ENCODE measurements at regions not wholly inside any gene's neighbourhood (a gene's known extent, or its start where the extent isn't known, plus 50 kb on each side); places are given as distances from the start of the nearest gene placed in this dataset.

DNA sequence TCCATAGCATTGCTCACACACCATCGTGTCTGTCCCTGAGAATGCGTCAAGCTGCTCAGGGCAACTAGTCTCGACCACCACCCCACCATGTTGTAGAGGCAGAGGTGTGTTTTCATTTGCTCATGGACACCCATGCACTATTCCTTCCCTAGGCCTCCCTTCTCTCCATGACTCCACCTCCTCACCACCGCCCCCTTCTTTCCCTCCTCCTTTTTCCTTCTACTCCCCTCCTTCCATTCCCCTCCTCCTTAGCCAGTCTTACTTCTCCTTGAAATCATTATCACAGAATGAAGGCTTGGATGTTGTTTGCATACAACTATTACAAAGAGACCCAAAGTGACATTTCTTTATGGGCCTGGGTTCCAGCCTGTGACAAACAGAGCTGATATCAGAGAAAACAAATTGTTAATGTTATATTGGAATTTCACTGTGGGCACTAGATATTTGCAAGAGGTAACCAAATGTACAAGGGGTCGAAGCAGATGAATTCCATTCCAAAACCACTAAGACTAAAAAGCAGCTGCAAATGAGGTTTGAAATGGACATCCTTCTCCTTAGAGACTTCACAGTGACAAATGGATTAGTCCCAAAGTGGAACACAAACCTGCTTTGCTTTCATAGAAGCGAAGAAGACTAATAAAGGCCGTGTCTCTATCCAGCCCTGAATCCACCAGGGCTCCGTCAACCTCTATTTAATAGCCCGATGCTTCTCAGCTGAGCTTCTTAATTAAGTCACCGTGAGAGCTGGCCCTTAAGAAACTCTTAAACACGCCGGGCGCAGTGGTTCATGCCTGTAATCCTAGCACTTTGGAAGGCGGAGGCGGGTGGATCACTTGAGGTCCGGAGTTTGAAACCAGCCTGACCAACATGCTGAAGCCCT is 275.8 kb upstream of the SULF2 start:
- Histone ChIP-seq H3K4me3 (ENCODE audit: low read length) (no peak overlapping the region), H3K36me3 (ENCODE audit: control insufficient read depth, low read length) (no peaks in the 10 kb centered on the region), H3K4me1 (ENCODE audit: control insufficient read depth, low read length) (no peaks in the 10 kb centered on the region), H3K9me2 (replicated peaks; ENCODE audit: control insufficient read depth, low read length) (no peaks in the 10 kb centered on the region), H3K9me3 (ENCODE audit: control insufficient read depth, insufficient read depth, low read length) (peaks cover 3% of the 10 kb centered on the region; the same call in 1 of the 2 replicates), H3K79me2 (ENCODE audit: control insufficient read depth, low read length) (no peaks in the 10 kb centered on the region), H3F3A (ENCODE audit: control insufficient read depth, insufficient read depth) (no peaks in the 10 kb centered on the region), H3K4me2 (ENCODE audit: low read length) (no peak overlapping the region), H3K27ac (ENCODE audit: low read depth, low read length) (no peak overlapping the region), H3K27me3 (ENCODE audit: control insufficient read depth, low read length) (no peaks in the 10 kb centered on the region), H4K20me1 (ENCODE audit: control insufficient read depth, insufficient read depth, low read depth, low read length) (no peaks in the 10 kb centered on the region)
- TF ChIP-seq EZH2phosphoT487 (IDR thresholded peaks at IDR 0.05; ENCODE audit: borderline replicate concordance, low read length) = no peak
- TF ChIP-seq, protein P1, sequence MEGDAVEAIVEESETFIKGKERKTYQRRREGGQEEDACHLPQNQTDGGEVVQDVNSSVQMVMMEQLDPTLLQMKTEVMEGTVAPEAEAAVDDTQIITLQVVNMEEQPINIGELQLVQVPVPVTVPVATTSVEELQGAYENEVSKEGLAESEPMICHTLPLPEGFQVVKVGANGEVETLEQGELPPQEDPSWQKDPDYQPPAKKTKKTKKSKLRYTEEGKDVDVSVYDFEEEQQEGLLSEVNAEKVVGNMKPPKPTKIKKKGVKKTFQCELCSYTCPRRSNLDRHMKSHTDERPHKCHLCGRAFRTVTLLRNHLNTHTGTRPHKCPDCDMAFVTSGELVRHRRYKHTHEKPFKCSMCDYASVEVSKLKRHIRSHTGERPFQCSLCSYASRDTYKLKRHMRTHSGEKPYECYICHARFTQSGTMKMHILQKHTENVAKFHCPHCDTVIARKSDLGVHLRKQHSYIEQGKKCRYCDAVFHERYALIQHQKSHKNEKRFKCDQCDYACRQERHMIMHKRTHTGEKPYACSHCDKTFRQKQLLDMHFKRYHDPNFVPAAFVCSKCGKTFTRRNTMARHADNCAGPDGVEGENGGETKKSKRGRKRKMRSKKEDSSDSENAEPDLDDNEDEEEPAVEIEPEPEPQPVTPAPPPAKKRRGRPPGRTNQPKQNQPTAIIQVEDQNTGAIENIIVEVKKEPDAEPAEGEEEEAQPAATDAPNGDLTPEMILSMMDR (IDR thresholded peaks at IDR 0.05; ENCODE audit: low read depth, low read length, poor library complexity, severe bottlenecking) = no peak

DNA sequence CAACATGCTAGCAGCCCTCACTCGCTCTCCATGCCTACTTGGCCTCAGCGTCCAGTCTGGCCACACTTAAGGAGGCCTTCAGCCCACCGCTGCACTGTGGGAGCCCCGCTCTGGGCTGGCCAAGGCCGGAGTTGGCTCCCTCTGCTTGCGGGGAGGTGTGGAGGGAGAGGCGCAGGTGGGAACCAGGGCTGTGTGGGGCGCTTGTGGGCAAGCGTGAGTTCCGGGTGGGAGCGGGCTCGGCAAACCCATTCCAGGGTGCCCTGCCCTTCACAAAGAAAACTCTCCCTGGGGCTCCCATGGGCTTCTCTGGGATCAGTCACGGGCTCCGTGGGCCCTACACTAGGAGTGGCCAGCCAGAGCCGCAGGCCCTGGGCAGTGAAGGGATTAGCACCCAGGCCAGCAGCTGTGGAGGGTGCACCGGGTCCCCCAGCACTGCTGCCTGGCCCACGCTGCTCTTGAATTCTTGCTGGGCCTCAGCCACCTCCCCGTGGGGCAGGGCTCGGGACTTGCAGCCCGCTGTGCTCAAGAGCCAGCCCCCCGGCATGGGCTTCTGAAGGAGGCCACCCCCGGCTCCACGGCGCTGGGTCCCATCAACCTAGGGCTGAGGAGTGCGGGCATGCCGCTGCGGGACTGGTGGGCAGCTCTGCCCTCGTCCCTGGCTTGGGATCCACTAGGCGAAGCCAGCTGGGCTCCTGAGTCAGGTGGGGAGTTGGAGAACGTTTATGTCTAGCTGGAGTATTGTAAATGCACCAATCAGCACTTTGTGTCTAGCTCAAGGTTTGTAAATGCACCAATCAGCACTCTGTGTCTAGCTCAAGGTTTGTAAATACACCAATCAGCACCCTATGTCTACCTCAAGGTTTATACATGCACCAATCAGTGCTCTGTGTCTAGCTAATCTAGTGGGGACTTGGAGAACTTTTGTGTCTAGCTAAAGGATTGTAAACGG is 273.6 kb upstream of the SULF2 start:
- H3K36me3 ChIP-seq (ENCODE audit: control insufficient read depth, low read length) = no peaks in the 10 kb centered on the region
- TF ChIP-seq, protein P1 (IDR thresholded peaks at IDR 0.05; ENCODE audit: low read depth, low read length, poor library complexity, severe bottlenecking) = no peak
- TF ChIP-seq EZH2phosphoT487 (IDR thresholded peaks at IDR 0.05; ENCODE audit: borderline replicate concordance, low read length) = no peak
- H3F3A ChIP-seq (ENCODE audit: control insufficient read depth, insufficient read depth) = no peaks in the 10 kb centered on the region

DNA sequence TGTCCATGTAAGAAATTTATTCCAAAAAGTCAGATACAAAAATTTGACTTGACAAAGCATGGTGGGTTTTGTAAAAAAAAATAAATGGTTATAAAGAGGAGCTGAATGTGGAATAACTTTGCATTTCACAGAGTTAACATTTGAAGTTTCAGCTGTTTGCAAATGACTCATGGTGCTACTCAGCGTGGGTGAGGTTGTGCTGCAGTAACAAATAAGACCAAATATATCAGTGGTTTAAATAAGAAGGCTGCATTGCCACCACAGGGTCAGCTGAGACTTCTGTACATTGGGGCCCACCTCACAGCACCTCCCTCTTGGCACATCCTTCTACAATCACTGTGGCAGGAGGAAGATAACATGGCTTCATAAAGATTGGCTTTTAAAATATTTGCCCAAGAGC is 272.5 kb upstream of the SULF2 start:
- Histone ChIP-seq H3K79me2 (ENCODE audit: control insufficient read depth, low read length) (no peaks in the 10 kb centered on the region), H3K9me3 (ENCODE audit: control insufficient read depth, insufficient read depth, low read length) (peaks cover 3% of the 10 kb centered on the region; the same call in 1 of the 2 replicates), H3K9me2 (replicated peaks; ENCODE audit: control insufficient read depth, low read length) (no peaks in the 10 kb centered on the region), H3K4me3 (ENCODE audit: low read length) (no peak overlapping the region), H4K20me1 (ENCODE audit: control insufficient read depth, insufficient read depth, low read depth, low read length) (no peaks in the 10 kb centered on the region), H3F3A (ENCODE audit: control insufficient read depth, insufficient read depth) (no peaks in the 10 kb centered on the region), H3K4me1 (ENCODE audit: control insufficient read depth, low read length) (no peaks in the 10 kb centered on the region), H3K27ac (ENCODE audit: low read depth, low read length) (no peak overlapping the region), H3K36me3 (ENCODE audit: control insufficient read depth, low read length) (no peaks in the 10 kb centered on the region), H3K27me3 (ENCODE audit: control insufficient read depth, low read length) (no peaks in the 10 kb centered on the region), H3K4me2 (ENCODE audit: low read length) (no peak overlapping the region)
- no peak for TF ChIP-seq EZH2phosphoT487 (IDR thresholded peaks at IDR 0.05; ENCODE audit: borderline replicate concordance, low read length)
- TF ChIP-seq, protein P1 (IDR thresholded peaks at IDR 0.05; ENCODE audit: low read depth, low read length, poor library complexity, severe bottlenecking) = no peak

More for the DNA sequence above, 273.6 kb upstream of the SULF2 start:
- Histone ChIP-seq H4K20me1 (ENCODE audit: control insufficient read depth, insufficient read depth, low read depth, low read length) (no peaks in the 10 kb centered on the region), H3K9me3 (ENCODE audit: control insufficient read depth, insufficient read depth, low read length) (peaks cover 3% of the 10 kb centered on the region; the same call in 1 of the 2 replicates), H3K4me2 (ENCODE audit: low read length) (no peak overlapping the region), H3K79me2 (ENCODE audit: control insufficient read depth, low read length) (no peaks in the 10 kb centered on the region), H3K4me3 (ENCODE audit: low read length) (no peak overlapping the region), H3K4me1 (ENCODE audit: control insufficient read depth, low read length) (no peaks in the 10 kb centered on the region), H3K27me3 (ENCODE audit: control insufficient read depth, low read length) (no peaks in the 10 kb centered on the region), H3K9me2 (replicated peaks; ENCODE audit: control insufficient read depth, low read length) (no peaks in the 10 kb centered on the region), H3K27ac (ENCODE audit: low read depth, low read length) (no peak overlapping the region)
